ENCODE measurements at regions not wholly inside any gene's neighbourhood (a gene's known extent, or its start where the extent isn't known, plus 50 kb on each side); places are given as distances from the start of the nearest gene placed in this dataset.

DNA sequence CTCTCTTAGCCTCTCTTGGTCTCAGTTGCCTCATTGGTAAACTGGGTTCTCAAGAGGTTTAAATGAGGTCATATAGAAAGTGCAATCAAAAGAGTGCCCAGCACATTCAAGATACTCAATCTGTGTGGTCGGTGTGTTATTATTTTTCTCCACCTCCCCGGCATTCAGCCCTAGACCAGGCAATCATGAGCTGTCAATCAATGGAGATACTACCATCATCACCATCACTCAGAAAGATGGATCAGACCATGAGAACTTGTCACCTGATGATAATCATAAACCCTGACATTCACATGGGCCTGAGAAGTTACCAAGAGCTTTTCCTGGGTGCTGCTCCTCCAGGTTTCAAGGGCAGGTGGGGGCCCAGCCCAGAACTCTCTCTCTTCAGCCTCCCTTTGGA is 166.1 kb downstream of the MN1 start:
- no peak for TF ChIP-seq TSHZ2 (CRISPR knock-in tag; IDR thresholded peaks at IDR 0.05)
- TF ChIP-seq ZNF70 (CRISPR knock-in tag; IDR thresholded peaks at IDR 0.05), result no peak
- TF ChIP-seq ARNTL (CRISPR knock-in tag; IDR thresholded peaks at IDR 0.05; ENCODE audit: borderline replicate concordance, low read depth), result no peak
- TF ChIP-seq TCF4 (CRISPR knock-in tag; IDR thresholded peaks at IDR 0.05; ENCODE audit: borderline replicate concordance), result no peak
